Liver (tissue), 8 donors: ENCODE measurements at regions not wholly inside any gene's neighbourhood (a gene's known extent, or its start where the extent isn't known, plus 50 kb on each side); places are given as distances from the start of the nearest gene placed in this dataset.

ENCODE experiments used
- DNase-seq: peaks from one replicate; pipeline ENCODE4 v3.0.0-alpha.2; 2017; ENCODE audit warnings: low spot score
- H3K27ac ChIP-seq, 2 donors: one replicate each; pipeline ENCODE4 v1.7.0; 2013; ENCODE audit warnings: inconsistent platforms in 2 of 2, low read length in 2 of 2, control low read depth in 1 of 2, low read depth in 1 of 2, mild to moderate bottlenecking in 1 of 2
- H3K27me3 ChIP-seq, 4 donors: one replicate each; pipeline versions ENCODE4 v1.6.1 to v1.7.0; 2013; ENCODE audit warnings: low read length in 3 of 4, inconsistent platforms in 1 of 4, mild to moderate bottlenecking in 1 of 4, moderate library complexity in 1 of 4; ENCODE audit not compliant: control insufficient read depth in 4 of 4, insufficient read depth in 4 of 4
- H3K36me3 ChIP-seq, 4 donors: one replicate each; pipeline versions ENCODE4 v1.6.1 to v1.7.0; 2013; ENCODE audit warnings: low read length in 3 of 4, mild to moderate bottlenecking in 3 of 4, low read depth in 1 of 4, moderate library complexity in 1 of 4; ENCODE audit not compliant: control insufficient read depth in 4 of 4, insufficient read depth in 3 of 4
- H3K4me1 ChIP-seq, 4 donors: one replicate each; pipeline versions ENCODE4 v1.6.1 to v1.7.0; 2013; ENCODE audit warnings: low read length in 3 of 4, mild to moderate bottlenecking in 3 of 4, moderate library complexity in 1 of 4; ENCODE audit not compliant: control insufficient read depth in 4 of 4, insufficient read depth in 4 of 4
- H3K4me3 ChIP-seq, 3 donors: one replicate each; pipeline versions ENCODE4 v1.6.1 to v1.7.0; 2013; ENCODE audit warnings: low read length in 3 of 3, control low read depth in 1 of 3, low read depth in 1 of 3, mild to moderate bottlenecking in 1 of 3
- H3K9ac ChIP-seq, 2 donors: one replicate each; pipeline ENCODE4 v1.7.0; 2013; ENCODE audit warnings: low read length in 2 of 2, mild to moderate bottlenecking in 2 of 2, moderate library complexity in 2 of 2, control low read depth in 1 of 2, low read depth in 1 of 2
- H3K9me3 ChIP-seq, 4 donors: one replicate each; pipeline versions ENCODE4 v1.6.1 to v1.7.0; 2013; ENCODE audit warnings: low read length in 3 of 4; ENCODE audit not compliant: control insufficient read depth in 4 of 4
- EGR1 ChIP-seq, 2 donors: IDR thresholded peaks; 2 replicates each; pipeline ENCODE4 v1.6.1; 2016 to 2018; ENCODE audit warnings: antibody characterized with exemption in 2 of 2, low read depth in 2 of 2
- FOXA1 ChIP-seq: IDR thresholded peaks from 2 replicates; pipeline ENCODE4 v1.6.1; 2016; ENCODE audit warnings: antibody characterized with exemption
- FOXA2 ChIP-seq: IDR thresholded peaks from 2 replicates; pipeline ENCODE4 v1.6.1; 2016; ENCODE audit warnings: antibody characterized with exemption
- GABPA ChIP-seq, 2 donors: IDR thresholded peaks in 1 of 2; conservative IDR thresholded peaks in 1 of 2; 2 replicates each; pipeline ENCODE4 v1.6.1; 2016; ENCODE audit warnings: antibody characterized with exemption in 2 of 2, mild to moderate bottlenecking in 1 of 2, moderate library complexity in 1 of 2
- HNF4A ChIP-seq, 2 donors: conservative IDR thresholded peaks; 2 replicates each; pipeline ENCODE4 v1.6.1; 2016; ENCODE audit warnings: antibody characterized with exemption in 2 of 2, mild to moderate bottlenecking in 2 of 2
- HNF4G ChIP-seq: IDR thresholded peaks from 2 replicates; pipeline ENCODE4 v1.6.1; 2016; ENCODE audit warnings: antibody characterized with exemption
- JUND ChIP-seq, 2 donors: IDR thresholded peaks; 2 replicates each; pipeline ENCODE4 v1.6.1; 2016; ENCODE audit warnings: antibody characterized with exemption in 2 of 2
- NR2F2 ChIP-seq: IDR thresholded peaks from 2 replicates; pipeline ENCODE4 v1.6.1; 2016; ENCODE audit warnings: antibody characterized with exemption
- RAD21 ChIP-seq, 2 donors: IDR thresholded peaks; 2 replicates each; pipeline ENCODE4 v1.6.1; 2016; ENCODE audit warnings: antibody characterized with exemption in 2 of 2, mild to moderate bottlenecking in 2 of 2
- RXRA ChIP-seq, 2 donors: IDR thresholded peaks; 2 replicates each; pipeline ENCODE4 v1.6.1; 2017 to 2018; ENCODE audit warnings: antibody characterized with exemption in 2 of 2, mild to moderate bottlenecking in 1 of 2
- SP1 ChIP-seq: IDR thresholded peaks from 2 replicates; pipeline ENCODE4 v1.6.1; 2018; ENCODE audit warnings: antibody characterized with exemption, mild to moderate bottlenecking
- WGBS: extraction: QIAGEN DNeasy Blood & Tissue Kit; methylation state at CpG from one replicate; pipeline ENCODE4 v1.1.7; 2013; 5-methylcytosine and 5-hydroxymethylcytosine counted together
- TF ChIP-seq, protein P1 (sequence below): fragments of 150-350 bp; IDR thresholded peaks from 2 replicates; pipeline ENCODE4 v1.5.1; 2017; ENCODE audit warnings: improper control_type of control experiment, low read depth, low read length; ENCODE audit not compliant: missing input control
- TF ChIP-seq, protein P2 (sequence below): IDR thresholded peaks from 2 replicates; pipeline ENCODE4 v1.6.1; 2016; ENCODE audit warnings: antibody characterized with exemption
- TF ChIP-seq, protein P3 (sequence below): IDR thresholded peaks from 2 replicates; pipeline ENCODE4 v1.6.1; 2016; ENCODE audit warnings: antibody characterized with exemption, mild to moderate bottlenecking
- TF ChIP-seq, protein P4 (sequence below): IDR thresholded peaks from 2 replicates; pipeline ENCODE4 v1.6.1; 2016; ENCODE audit warnings: antibody characterized with exemption
- TF ChIP-seq, protein P5 (sequence below): IDR thresholded peaks from 2 replicates; pipeline ENCODE4 v1.6.1; 2016; ENCODE audit warnings: antibody characterized with exemption
- donor health status: healthy.
- donor health status: healthy.
- donor health status: healthy.
- donor health status: healthy.
- donor health status: healthy.

GRCh38 chr4:154936873-154937272, 155.8 kb downstream of the RBM46 start:
- Histone ChIP-seq H3K4me3 (no peak overlapping the region), H3K9me3 (peaks cover 0 to 8% (median under 1%) of the 10 kb centered on the region in 4 donors), H3K9ac (no peak overlapping the region), H3K27ac (no peak overlapping the region), H3K36me3 (no peaks in the 10 kb centered on the region), H3K4me1 (no peaks in the 10 kb centered on the region), H3K27me3 (peaks cover 0 to 4% (median 0%) of the 10 kb centered on the region in 4 donors)
- 90% methylated on average over 3 of the region's 3 CpGs for WGBS
- DNase-seq, result no peak
- TF ChIP-seq NR2F2, result no peak
- TF ChIP-seq SP1, result no peak
- no peak for TF ChIP-seq GABPA (IDR thresholded peaks at IDR 0.05 in 1 of 2, conservative IDR thresholded peaks at IDR 0.05 in 1 of 2)
- no peak for TF ChIP-seq RXRA (IDR thresholded peaks at IDR 0.05)
- TF ChIP-seq RAD21 (IDR thresholded peaks at IDR 0.05), result no peak
- TF ChIP-seq HNF4A (conservative IDR thresholded peaks at IDR 0.05), result no peak
- TF ChIP-seq, protein P1, sequence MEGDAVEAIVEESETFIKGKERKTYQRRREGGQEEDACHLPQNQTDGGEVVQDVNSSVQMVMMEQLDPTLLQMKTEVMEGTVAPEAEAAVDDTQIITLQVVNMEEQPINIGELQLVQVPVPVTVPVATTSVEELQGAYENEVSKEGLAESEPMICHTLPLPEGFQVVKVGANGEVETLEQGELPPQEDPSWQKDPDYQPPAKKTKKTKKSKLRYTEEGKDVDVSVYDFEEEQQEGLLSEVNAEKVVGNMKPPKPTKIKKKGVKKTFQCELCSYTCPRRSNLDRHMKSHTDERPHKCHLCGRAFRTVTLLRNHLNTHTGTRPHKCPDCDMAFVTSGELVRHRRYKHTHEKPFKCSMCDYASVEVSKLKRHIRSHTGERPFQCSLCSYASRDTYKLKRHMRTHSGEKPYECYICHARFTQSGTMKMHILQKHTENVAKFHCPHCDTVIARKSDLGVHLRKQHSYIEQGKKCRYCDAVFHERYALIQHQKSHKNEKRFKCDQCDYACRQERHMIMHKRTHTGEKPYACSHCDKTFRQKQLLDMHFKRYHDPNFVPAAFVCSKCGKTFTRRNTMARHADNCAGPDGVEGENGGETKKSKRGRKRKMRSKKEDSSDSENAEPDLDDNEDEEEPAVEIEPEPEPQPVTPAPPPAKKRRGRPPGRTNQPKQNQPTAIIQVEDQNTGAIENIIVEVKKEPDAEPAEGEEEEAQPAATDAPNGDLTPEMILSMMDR, result no peak
- TF ChIP-seq HNF4G, result no peak
- TF ChIP-seq, protein P2, sequence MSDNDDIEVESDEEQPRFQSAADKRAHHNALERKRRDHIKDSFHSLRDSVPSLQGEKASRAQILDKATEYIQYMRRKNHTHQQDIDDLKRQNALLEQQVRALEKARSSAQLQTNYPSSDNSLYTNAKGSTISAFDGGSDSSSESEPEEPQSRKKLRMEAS, result no peak
- TF ChIP-seq, protein P3, sequence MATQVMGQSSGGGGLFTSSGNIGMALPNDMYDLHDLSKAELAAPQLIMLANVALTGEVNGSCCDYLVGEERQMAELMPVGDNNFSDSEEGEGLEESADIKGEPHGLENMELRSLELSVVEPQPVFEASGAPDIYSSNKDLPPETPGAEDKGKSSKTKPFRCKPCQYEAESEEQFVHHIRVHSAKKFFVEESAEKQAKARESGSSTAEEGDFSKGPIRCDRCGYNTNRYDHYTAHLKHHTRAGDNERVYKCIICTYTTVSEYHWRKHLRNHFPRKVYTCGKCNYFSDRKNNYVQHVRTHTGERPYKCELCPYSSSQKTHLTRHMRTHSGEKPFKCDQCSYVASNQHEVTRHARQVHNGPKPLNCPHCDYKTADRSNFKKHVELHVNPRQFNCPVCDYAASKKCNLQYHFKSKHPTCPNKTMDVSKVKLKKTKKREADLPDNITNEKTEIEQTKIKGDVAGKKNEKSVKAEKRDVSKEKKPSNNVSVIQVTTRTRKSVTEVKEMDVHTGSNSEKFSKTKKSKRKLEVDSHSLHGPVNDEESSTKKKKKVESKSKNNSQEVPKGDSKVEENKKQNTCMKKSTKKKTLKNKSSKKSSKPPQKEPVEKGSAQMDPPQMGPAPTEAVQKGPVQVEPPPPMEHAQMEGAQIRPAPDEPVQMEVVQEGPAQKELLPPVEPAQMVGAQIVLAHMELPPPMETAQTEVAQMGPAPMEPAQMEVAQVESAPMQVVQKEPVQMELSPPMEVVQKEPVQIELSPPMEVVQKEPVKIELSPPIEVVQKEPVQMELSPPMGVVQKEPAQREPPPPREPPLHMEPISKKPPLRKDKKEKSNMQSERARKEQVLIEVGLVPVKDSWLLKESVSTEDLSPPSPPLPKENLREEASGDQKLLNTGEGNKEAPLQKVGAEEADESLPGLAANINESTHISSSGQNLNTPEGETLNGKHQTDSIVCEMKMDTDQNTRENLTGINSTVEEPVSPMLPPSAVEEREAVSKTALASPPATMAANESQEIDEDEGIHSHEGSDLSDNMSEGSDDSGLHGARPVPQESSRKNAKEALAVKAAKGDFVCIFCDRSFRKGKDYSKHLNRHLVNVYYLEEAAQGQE, result no peak
- TF ChIP-seq FOXA1, result no peak
- TF ChIP-seq JUND (IDR thresholded peaks at IDR 0.05), result no peak
- TF ChIP-seq FOXA2, result no peak
- TF ChIP-seq, protein P4, sequence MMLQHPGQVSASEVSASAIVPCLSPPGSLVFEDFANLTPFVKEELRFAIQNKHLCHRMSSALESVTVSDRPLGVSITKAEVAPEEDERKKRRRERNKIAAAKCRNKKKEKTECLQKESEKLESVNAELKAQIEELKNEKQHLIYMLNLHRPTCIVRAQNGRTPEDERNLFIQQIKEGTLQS, result no peak
- TF ChIP-seq, protein P5, sequence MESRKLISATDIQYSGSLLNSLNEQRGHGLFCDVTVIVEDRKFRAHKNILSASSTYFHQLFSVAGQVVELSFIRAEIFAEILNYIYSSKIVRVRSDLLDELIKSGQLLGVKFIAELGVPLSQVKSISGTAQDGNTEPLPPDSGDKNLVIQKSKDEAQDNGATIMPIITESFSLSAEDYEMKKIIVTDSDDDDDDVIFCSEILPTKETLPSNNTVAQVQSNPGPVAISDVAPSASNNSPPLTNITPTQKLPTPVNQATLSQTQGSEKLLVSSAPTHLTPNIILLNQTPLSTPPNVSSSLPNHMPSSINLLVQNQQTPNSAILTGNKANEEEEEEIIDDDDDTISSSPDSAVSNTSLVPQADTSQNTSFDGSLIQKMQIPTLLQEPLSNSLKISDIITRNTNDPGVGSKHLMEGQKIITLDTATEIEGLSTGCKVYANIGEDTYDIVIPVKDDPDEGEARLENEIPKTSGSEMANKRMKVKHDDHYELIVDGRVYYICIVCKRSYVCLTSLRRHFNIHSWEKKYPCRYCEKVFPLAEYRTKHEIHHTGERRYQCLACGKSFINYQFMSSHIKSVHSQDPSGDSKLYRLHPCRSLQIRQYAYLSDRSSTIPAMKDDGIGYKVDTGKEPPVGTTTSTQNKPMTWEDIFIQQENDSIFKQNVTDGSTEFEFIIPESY, result no peak

- Histone ChIP-seq H3K9me3 (peaks cover 0 to 2% (median 0%) of the 10 kb centered on the region in 4 donors), H3K36me3 (no peaks in the 10 kb centered on the region), H3K4me1 (no peaks in the 10 kb centered on the region), H3K27me3 (peaks cover 0 to 4% (median 0%) of the 10 kb centered on the region in 4 donors), H3K4me3 (no peak overlapping the region), H3K9ac (no peak overlapping the region), H3K27ac (no peak overlapping the region)
- 60% methylated on average over 3 of the region's 3 CpGs for WGBS
- DNase-seq, result no peak
- TF ChIP-seq, protein P2, result no peak
- TF ChIP-seq, protein P4, result no peak
- TF ChIP-seq, protein P1, result no peak
- TF ChIP-seq HNF4A (conservative IDR thresholded peaks at IDR 0.05) (no peak), NR2F2 (no peak), FOXA1 (no peak), RXRA (IDR thresholded peaks at IDR 0.05) (no peak), GABPA (IDR thresholded peaks at IDR 0.05 in 1 of 2, conservative IDR thresholded peaks at IDR 0.05 in 1 of 2) (no peak), FOXA2 (no peak), RAD21 (IDR thresholded peaks at IDR 0.05) (no peak), EGR1 (IDR thresholded peaks at IDR 0.05; ENCODE audit: low read depth in 2 of 2) (no peak)
- TF ChIP-seq, protein P5, result no peak
These were observed 158.8 kb downstream of the RBM46 start for GRCh38 chr4:154939851-154940250.
